ENCODE measurements at regions not wholly inside any gene's neighbourhood (a gene's known extent, or its start where the extent isn't known, plus 50 kb on each side); places are given as distances from the start of the nearest gene placed in this dataset.
"Not testable (repeated sequence)": the region's sequence is repeated elsewhere in the genome, so short reads cannot be mapped to it uniquely, and the experiment has no call there.

DNA sequence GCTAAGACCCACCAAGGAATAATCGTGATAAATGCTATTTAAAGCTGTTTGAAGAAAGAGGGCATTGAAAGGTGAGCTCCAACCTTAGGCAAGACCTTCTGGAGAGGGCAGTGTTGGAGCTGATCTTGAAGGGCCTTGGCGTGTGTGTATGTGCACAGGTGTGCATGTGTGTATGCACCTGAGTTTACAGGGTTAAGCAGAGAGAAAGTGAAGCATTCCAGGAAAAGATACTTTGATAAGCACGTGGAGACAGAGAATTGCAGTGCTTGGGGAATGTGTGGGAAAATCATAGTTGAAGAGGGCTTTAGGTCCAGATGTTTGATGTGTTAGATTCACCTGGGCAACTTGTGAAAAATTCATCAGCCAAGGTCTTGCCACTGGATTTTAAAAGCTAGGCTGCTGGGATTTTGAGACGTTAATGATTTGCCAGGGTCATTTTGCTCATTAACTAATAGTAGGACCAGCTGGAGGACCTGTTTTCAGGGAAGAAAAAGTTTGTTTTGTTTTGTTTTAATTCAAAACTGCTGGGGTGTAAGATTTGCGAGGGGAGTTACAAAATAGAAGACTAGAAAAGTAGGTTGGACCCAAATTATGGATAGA is 78.3 kb upstream of the ANKRD55 start:
- intact Hi-C loops (cut with DNase I): no loop called here
- no peak for DNase-seq (ENCODE audit: low spot score)

DNA sequence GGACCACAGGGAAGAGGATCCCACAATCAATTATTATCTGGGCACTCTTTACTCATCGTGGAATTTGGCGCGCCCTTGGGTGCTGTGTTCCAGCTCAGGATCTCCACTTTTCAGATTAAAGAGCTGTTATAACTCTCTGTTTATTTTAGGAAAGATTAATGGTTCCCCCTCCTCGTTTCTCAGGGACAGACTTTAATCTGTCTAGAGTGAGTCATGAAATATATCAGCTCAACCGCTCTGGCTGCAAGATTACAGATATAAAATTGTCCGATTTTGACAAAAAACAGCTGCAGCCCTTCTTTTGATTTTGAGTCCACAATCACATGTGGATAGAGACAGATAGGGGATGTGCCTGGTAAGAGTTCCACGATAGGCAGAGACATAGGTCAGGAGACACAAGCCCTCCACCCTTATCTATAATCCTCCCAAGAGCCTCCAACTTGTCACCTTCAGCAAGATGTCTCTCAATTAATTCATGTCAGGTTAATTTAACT is 77.6 kb upstream of the ANKRD55 start:
- DNase-seq (ENCODE audit: low spot score): no peak
- intact Hi-C loops (cut with DNase I): no loop called here

DNA sequence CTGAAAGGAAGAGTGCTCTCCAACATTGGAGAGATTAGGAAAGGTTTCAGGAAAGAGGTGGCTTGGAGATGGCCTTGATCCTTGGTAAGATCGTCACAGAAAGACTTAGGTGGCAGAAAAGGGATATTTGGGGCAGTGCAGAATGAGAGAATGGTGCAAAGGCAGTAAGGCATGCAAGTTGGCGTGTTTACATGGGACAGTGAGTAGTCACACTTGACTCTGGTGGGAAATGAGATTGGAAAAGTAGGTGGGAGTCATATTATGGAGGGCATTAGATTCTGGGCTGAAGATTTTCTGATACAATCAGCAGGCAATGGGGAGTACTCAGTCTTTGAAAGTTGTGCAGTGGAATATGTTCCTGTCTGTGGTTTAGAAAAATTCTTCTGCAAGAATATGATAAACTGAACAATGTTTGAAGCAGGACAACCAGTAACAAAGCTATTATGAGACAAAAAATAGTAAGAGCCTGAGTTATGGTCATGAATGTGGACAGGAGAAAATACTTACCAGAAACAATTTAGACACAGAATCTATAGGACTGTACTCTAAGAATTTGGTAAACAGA is 76.2 kb upstream of the ANKRD55 start:
- no peak for DNase-seq (ENCODE audit: low spot score)
- intact Hi-C loops (cut with DNase I): no loop called here

DNA sequence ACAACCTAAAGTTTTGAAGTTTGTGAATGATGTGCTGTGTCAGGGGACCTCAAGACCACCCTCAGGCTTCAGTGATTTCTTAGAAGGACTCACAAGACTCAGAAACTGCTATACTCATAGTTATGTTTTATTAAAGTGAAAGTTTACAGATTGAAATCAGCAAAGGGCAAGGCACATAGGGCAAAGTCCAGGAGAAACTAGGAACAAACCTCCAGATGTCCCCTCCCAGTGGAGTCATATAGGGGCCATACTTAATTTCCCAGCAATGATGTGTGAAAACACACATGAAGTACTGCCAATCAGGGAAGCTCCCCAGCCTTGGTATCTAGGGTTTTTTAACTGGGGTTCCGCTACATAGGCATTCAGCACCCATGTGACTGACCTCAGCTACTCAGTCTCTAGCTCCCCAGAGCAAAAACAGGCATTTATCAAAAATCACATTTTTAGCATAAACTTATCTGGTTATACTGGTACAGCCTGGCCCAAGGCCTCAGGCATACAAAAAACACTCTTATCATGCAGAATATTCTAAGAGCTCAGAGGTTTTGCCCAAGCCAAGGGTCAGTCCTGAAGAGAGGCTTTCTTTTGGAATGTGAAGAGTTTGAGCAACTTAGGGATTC is 74.7 kb upstream of the ANKRD55 start:
- intact Hi-C loops (cut with DNase I): no loop called here
- DNase-seq (ENCODE audit: low spot score): no peak

DNA sequence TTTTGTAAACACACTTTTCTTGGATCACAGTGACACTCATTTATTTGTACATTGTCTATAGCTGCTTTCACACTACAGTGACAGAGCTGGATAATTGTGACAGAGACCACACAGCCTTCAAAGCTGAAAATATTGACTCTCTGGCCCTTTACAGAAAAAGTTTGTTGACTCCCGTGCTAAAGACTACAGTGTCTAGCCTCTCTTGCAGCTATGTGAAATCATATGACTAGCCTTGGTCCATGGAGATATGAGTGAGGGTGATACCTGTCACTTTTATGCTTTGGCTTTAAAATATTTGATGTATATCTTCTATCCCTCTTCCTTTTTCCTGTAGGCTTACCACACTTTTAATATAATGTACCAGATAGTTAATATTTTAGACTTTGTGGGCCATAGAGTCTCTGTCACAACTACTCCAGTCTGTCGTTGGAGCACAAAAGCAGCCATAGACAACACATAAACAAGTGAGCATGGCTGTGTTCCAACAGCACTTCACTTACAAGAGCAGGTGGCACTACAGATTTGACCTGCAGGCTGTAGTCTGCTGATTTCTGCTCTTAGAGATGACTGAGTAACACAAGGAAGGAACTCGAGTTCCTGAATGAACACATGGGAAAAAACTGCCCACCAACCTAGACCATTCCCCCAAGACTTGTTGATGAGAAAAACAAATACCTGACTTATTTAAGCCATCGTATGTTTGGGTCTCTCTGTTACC is 73.5 kb upstream of the ANKRD55 start:
- intact Hi-C loops (cut with DNase I): no loop called here
- DNase-seq (ENCODE audit: low spot score): no peak

DNA sequence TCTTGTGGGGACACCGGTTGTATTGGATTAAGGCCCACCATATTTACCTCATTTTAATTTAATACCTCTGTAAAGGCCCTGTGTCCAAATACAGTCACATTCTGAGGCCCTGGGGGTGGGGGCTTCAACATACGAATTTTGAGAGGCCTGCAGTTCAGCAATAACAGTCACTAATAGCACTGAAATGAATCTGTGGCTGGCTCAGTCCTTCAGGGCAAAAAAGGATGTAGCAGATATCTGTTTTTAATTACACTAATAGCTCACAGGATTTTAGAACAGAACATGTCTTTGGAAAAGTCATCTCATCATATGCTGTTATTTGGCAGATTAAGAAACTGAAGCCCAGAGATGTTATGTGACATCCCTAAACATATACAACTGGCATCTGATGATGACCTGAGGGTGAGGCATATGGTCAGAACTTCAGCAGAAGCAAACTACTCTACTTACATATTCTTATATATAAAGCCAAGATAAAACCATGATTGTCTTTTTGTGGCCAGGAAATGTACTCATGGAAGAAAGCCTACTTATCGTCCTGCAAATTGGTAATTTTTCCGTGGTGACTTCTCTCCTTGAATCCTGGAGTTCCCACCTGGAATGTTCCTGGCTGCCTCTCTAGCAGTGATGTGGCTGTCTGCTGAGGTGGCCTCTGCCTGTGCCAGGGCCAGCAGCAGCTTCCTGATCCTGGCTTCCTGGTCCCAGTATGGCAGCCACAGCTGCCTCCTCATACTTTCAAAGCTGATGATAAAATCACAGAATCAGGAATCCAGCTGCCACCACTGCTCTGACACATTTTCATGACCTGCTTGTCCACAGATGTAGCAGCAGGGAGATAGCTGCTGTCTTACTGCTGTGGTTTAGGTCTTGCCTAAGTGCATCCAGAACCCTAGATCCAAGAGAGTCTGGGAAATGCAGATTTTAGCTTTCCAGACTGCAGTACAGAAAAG is 72.1 kb upstream of the ANKRD55 start:
- DNase-seq (ENCODE audit: low spot score): no peak
- intact Hi-C loops (cut with DNase I): no loop called here

DNA sequence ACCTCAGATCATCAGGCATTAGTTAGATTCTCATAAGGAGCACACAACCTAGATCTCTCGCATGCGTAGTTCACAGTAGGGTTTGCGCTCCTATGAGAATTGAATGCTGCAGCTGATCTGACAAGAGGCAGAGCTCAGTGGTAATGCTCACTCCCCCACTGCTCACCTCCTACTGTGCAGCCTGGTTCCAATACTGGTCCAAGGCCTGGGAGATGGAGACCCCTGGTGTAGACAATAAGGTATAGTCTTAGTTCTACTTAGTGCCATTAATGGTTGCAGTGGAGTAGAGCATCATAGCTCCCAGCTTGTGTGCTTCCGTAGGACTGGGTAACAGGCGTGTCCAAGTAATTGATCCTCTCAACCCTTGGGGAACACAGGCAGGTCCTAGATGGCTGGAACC is 70.4 kb upstream of the ANKRD55 start:
- no peak for DNase-seq (ENCODE audit: low spot score)
- intact Hi-C loops (cut with DNase I): no loop called here

DNA sequence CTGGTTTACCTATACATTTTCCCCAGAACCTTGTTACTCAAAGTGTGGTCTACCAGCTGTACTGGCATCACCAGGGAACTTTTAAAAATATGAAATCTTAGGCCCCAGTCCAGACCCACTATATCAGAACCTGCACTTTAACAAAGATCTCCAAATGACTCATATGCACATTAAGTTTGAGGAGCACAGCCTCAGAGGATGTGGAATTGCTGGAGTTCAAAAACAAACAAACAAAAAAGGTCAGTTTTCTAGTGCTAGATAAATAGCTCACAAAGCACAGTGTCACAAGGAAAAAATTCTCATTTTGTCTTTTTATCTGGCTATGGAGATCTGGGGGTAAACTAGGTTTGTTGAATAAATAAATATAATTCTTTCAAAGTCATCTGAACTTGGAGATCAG is 68.9 kb upstream of the ANKRD55 start:
- DNase-seq (ENCODE audit: low spot score): no peak
- intact Hi-C loops (cut with DNase I): no loop called here

DNA sequence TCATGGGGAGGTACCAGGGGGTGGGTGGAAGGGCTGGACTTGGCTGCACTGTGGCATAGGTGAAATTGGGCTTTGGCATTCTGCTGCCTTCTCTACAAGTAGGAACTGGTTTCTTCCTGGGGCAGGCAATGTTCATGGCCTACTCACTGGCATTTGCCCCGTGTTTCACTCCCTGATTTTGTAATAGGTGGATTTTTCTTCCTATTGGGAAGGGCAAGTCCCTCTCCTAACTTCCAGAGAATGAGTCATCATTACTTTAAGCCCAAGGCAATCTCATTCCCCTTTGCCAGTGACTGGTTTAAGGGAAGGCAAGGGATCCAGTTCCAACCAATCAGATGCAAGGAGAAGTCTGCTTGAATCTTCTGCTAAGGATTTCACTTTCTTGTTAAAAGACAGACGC is 67.9 kb upstream of the ANKRD55 start:
- intact Hi-C loops (cut with DNase I): no loop called here
- no peak for DNase-seq (ENCODE audit: low spot score)

DNA sequence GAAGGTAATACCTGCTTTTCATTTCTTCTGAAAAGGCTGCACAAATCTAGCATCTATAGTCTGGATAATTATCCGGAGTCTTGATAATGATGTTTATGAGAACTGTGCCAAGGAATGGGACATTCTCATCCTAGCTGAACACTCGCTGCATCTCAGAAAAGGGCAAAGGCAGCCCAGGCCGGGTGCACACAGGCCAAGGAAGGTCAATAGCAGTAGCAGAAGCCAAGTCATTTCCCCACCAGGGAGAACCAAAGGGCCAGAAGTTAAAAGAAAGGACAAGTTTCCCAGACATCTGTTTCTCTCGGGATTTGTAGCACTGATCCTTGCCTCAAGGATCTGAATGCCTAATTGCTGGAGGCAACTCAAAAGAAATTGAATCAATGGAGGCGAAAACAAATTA is 66.1 kb upstream of the ANKRD55 start:
- intact Hi-C loops (cut with DNase I): no loop called here
- DNase-seq (ENCODE audit: low spot score): no peak

DNA sequence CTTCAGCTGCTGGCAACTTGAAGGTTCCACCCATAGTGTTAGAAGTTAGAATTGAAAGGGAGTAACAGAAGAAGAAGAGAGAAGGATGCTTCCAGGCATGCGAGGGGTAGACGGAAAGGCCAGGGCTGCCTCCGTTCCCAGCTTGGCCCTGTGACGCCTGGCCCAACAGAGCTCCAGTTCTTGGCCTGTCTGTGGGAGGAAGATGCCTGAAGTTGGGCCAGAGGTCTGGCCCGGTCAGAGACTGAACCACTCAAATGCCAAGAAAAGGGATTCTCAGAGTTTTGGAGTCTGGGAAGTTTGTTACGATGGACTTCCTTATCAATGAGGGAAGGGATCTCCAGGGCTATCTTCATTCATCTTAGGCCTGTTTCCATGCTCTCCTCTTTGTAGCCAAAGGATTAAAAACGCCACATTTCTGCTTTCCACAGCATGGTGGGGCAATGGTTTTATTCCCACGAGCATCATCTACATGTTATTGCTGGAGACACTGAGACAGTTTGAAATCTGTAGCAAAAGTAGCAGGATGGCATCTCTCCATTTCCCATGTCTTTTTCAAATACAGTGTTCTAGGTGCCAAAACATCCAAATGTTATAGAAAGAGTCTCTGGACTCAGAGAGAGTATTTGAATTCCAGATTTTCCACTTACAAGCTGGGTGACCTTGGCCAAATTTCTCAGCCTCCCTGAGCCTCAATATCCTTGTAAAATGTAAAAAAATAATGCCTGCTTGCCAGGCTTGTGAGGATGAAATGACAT is 65.4 kb upstream of the ANKRD55 start:
- intact Hi-C loops (cut with DNase I): no loop called here
- DNase-seq (ENCODE audit: low spot score): no peak

DNA sequence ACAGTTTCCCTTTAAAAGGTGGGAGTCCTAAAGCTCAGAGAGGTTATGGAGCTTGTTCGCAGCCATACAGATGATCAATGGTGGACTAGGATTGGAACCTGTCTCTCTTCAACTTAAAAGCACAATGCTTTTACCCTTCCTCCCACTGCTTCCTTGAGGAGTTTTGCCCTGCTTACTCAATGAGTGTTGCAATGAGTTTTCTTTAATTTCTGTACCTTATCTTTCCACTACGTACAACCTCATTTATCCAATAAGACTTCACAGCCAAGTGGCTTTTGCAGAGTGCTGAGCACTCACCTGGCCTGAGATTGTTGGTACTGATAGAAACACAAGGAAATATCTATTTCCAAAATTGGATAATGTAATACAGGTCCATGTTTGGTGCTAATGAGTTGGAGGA is 64.7 kb upstream of the ANKRD55 start:
- no peak for DNase-seq (ENCODE audit: low spot score)
- intact Hi-C loops (cut with DNase I): no loop called here

DNA sequence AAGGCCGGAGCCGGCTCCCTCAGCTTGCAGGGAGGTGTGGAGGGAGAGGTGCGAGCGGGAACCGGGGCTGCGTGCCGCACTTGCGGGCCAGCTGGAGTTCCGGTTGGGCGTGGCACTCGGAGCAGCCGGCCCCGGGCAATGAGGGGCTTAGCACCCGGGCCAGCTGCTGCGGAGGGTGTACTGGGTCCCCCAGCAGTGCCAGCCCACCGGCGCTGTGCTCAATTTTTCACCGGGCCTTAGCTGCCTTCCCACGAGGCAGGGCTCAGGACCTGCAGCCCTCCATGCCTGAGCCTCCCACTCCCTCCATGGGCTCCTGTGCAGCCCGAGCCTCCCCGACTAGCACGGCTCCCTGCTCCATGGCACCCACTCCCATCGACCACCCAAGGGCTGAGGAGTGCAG is 62.2 kb upstream of the ANKRD55 start:
- DNase-seq (ENCODE audit: low spot score); intact Hi-C loops (cut with DNase I): not testable (repeated sequence)

DNA sequence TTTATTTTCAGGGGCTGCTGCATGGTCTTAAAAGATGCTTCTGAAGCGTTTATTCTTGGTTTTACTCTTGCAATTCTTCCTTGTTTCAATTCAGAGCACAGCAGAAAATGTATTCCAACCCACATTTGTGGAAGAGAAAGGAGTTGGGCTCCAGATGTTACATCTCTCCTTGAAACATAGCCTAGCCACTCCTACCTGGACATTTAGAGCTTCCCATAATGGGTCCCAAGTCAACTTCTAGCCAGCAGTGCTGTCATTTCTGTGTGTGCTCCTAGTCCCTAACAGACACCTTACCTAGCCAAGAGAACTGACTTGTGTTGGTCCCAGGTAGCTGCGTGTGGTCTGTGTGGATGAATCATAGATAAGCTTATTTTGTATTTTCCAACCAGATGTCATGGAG is 61.2 kb upstream of the ANKRD55 start:
- intact Hi-C loops (cut with DNase I): no loop called here
- DNase-seq (ENCODE audit: low spot score): no peak

DNA sequence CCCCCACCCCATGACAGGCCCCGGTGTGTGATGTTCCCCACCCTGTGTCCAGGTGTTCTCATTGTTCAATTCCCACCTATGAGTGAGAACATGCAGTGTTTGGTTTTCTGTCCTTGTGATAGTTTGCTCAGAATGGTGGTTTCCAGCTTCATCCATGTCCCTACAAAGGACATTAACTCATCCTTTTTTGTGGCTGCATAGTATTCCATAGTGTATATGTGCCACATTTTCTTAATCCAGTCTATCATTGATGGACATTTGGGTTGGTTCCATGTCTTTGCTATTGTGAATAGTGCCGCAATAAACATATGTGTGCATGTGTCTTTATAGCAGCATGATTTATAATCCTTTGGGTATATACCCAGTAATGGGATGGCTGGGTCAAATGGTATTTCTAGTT is 59.7 kb upstream of the ANKRD55 start:
- intact Hi-C loops (cut with DNase I); DNase-seq (ENCODE audit: low spot score): not testable (repeated sequence)

DNA sequence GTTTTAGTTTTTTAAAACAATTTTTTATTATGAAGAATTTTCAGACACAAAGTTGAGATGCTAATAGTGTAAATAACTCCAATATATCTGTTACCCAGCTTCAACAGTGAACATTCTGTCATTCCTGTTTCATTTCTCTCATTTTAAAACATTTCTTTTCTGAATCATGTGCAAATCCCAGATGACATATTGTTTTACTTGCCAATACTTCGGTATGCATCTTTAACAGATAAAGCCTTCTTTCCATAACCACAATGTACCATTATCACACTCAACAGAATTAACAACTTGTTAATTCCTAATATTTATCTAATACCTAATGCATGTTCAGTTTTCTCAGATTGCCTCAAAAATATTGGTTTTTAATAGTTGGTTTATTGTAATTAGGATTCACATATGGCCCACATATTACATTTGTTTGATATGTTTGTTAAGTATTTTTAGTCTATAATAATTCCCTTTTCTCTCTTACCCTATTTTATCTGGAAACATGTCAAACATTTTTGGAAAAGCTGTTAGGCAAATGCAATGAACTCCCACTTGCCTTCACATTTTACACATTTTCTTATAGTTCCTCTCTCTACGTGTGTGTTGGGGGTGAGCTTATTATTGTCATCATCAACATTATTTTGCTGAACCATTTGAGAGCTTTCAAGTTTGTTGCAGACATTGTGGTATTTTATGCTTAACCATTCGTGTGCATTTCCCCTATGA is 58.7 kb upstream of the ANKRD55 start:
- intact Hi-C loops (cut with DNase I): no loop called here
- DNase-seq (ENCODE audit: low spot score): no peak

DNA sequence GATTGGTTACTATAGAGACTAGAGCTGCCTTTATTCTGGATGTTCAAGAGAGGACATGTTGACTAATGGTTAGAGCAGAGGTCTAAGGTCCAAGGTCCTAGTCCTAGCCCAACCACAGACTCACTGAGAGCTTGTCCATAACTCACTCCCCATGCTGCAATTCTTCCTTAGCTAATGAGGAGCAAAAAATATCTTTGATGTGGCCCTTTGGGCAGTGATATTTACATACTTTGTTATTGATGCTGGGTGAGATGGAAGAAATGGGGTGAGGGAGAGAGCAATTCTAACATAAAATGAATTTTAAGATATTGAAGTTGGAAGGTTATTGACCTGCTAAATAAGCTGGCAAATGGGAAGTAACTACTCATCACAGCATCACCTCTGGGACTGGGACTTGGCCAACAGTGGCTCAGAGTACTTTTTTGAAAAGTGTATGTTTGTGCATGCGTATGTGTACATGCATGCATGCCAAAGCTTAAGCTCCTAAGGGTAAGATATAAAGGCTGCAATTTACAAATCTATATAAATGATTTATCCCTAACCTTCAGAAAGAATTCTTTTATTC is 58.0 kb upstream of the ANKRD55 start:
- intact Hi-C loops (cut with DNase I): no loop called here
- DNase-seq (ENCODE audit: low spot score): no peak
